Mesenchymal stem cell (in vitro differentiated cells and primary cell): ENCODE measurements at regions not wholly inside any gene's neighbourhood (a gene's known extent, or its start where the extent isn't known, plus 50 kb on each side); places are given as distances from the start of the nearest gene placed in this dataset.
"Not testable (repeated sequence)": the region's sequence is repeated elsewhere in the genome, so short reads cannot be mapped to it uniquely, and the experiment has no call there.

Experiments
- DNase-seq: peaks from one replicate; pipeline ENCODE4 v3.0.0-alpha.2; 2013
- H2AFZ ChIP-seq: one replicate; pipeline ENCODE4 v1.6.1; 2013; ENCODE audit warnings: low read depth, mild to moderate bottlenecking, control low read depth, inconsistent platforms, low read length, moderate library complexity
- H2AK5ac ChIP-seq: 2 replicates; pipeline ENCODE4 v1.6.1; 2013; ENCODE audit warnings: low read length, moderate library complexity, mild to moderate bottlenecking, inconsistent platforms; ENCODE audit not compliant: severe bottlenecking
- H2BK120ac ChIP-seq: one replicate; pipeline ENCODE4 v1.6.1; 2013; ENCODE audit warnings: low read depth, mild to moderate bottlenecking, inconsistent platforms, low read length, moderate library complexity
- H2BK12ac ChIP-seq, 2 experiments: one replicate each; pipeline ENCODE4 v1.6.1; 2013; ENCODE audit warnings: inconsistent platforms in 2 of 2, low read length in 2 of 2, mild to moderate bottlenecking in 2 of 2, moderate library complexity in 2 of 2, control low read depth in 1 of 2
- H2BK15ac ChIP-seq: one replicate; pipeline ENCODE4 v1.6.1; 2013; ENCODE audit warnings: mild to moderate bottlenecking, low read depth, inconsistent platforms; ENCODE audit not compliant: poor library complexity, severe bottlenecking
- H2BK5ac ChIP-seq: 2 replicates; pipeline ENCODE4 v1.6.1; 2013; ENCODE audit warnings: low read depth, mild to moderate bottlenecking, low read length, control low read depth, inconsistent platforms; ENCODE audit not compliant: poor library complexity, severe bottlenecking
- H3K14ac ChIP-seq, 2 experiments: one replicate each; pipeline ENCODE4 v1.6.1; 2013; ENCODE audit warnings: inconsistent platforms in 2 of 2, low read length in 2 of 2, control low read depth in 1 of 2, mild to moderate bottlenecking in 1 of 2, moderate library complexity in 1 of 2
- H3K18ac ChIP-seq, 2 experiments: one replicate each; pipeline ENCODE4 v1.6.1; 2013; ENCODE audit warnings: inconsistent platforms in 2 of 2, low read length in 2 of 2, control low read depth in 1 of 2, low read depth in 1 of 2, mild to moderate bottlenecking in 1 of 2
- H3K23ac ChIP-seq, 2 experiments: one replicate each; pipeline ENCODE4 v1.6.1; 2013; ENCODE audit warnings: inconsistent platforms in 2 of 2, low read length in 2 of 2, mild to moderate bottlenecking in 2 of 2, moderate library complexity in 2 of 2, control low read depth in 1 of 2
- H3K27ac ChIP-seq: 2 replicates; pipeline ENCODE4 v1.5.1; 2013; ENCODE audit warnings: mild to moderate bottlenecking, moderate library complexity, low read length, control low read depth, inconsistent platforms; ENCODE audit not compliant: poor library complexity, severe bottlenecking
- H3K27me3 ChIP-seq, 2 experiments: 2 replicates each; pipeline versions ENCODE4 v1.6.1 to v1.7.0; 2013; ENCODE audit warnings: low read length in 2 of 2, mild to moderate bottlenecking in 2 of 2, moderate library complexity in 2 of 2, control low read depth in 1 of 2, inconsistent platforms in 1 of 2; ENCODE audit not compliant: control insufficient read depth in 1 of 2, insufficient read depth in 1 of 2
- H3K36me3 ChIP-seq, 2 experiments: 2 replicates each; pipeline versions ENCODE4 v1.6.1 to v1.7.0; 2013; ENCODE audit warnings: low read length in 2 of 2, control low read depth in 1 of 2, inconsistent platforms in 1 of 2, low read depth in 1 of 2, mild to moderate bottlenecking in 1 of 2; ENCODE audit not compliant: insufficient read depth in 2 of 2, control insufficient read depth in 1 of 2
- H3K4ac ChIP-seq, 2 experiments: one replicate each; pipeline ENCODE4 v1.6.1; 2013; ENCODE audit warnings: inconsistent platforms in 2 of 2, low read length in 2 of 2, mild to moderate bottlenecking in 2 of 2, moderate library complexity in 2 of 2, control low read depth in 1 of 2, low read depth in 1 of 2
- H3K4me1 ChIP-seq: 2 replicates; pipeline ENCODE4 v1.6.1; 2013; ENCODE audit warnings: low read depth, low read length, control low read depth; ENCODE audit not compliant: control insufficient read depth, insufficient read depth
- H3K4me2 ChIP-seq: 2 replicates; pipeline ENCODE4 v1.6.1; 2013; ENCODE audit warnings: low read length, mild to moderate bottlenecking, inconsistent platforms; ENCODE audit not compliant: poor library complexity, severe bottlenecking
- H3K4me3 ChIP-seq, 2 experiments: 2 replicates each; pipeline versions ENCODE4 v1.5.1 to v1.7.0; 2013; ENCODE audit warnings: low read length in 2 of 2, mild to moderate bottlenecking in 2 of 2, control low read depth in 1 of 2, low read depth in 1 of 2; ENCODE audit not compliant: insufficient read depth in 1 of 2
- H3K79me1 ChIP-seq: replicated peaks from 2 replicates; pipeline ENCODE4 v1.6.1; 2013; ENCODE audit warnings: mild to moderate bottlenecking, control low read depth, low read length, inconsistent platforms; ENCODE audit not compliant: poor library complexity, severe bottlenecking
- H3K9ac ChIP-seq: 2 replicates; pipeline ENCODE4 v1.7.0; 2013; ENCODE audit warnings: mild to moderate bottlenecking, low read length, moderate library complexity
- H3K9me3 ChIP-seq: 2 replicates; pipeline ENCODE4 v1.7.0; 2013; ENCODE audit warnings: mild to moderate bottlenecking, low read length; ENCODE audit not compliant: control insufficient read depth
- H4K8ac ChIP-seq: one replicate; pipeline ENCODE4 v1.6.1; 2013; ENCODE audit warnings: inconsistent platforms, mild to moderate bottlenecking, low read length, moderate library complexity
- H4K91ac ChIP-seq: one replicate; pipeline ENCODE4 v1.6.1; 2013; ENCODE audit warnings: mild to moderate bottlenecking, low read length, inconsistent platforms
- WGBS: methylation state at CpG from one replicate; pipeline ENCODE4 v1.1.7; 2013; ENCODE audit warnings: mixed read lengths; 5-methylcytosine and 5-hydroxymethylcytosine counted together

DNA sequence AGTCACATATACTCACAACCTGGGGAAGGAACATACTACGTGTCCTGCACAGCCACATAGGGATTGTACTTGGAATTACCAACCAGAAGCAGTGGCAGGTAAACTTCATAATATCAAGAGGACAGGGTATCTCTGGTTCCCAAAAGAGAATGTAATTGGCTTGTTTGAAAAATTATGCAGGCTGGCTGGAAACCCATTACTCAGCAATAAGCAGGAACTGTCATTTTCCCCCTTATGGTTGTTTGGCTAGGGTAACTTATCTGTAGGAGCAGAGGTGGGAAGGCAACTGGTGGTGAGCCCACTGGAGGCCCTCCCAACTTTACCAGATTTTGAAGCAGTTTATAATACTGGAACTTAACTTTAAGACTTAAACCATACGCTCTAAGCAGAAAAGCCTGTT lies 924.1 kb downstream of the LRRIQ3 start:
- WGBS, result no CpG with 5 or more reads among the region's 2 CpGs

DNA sequence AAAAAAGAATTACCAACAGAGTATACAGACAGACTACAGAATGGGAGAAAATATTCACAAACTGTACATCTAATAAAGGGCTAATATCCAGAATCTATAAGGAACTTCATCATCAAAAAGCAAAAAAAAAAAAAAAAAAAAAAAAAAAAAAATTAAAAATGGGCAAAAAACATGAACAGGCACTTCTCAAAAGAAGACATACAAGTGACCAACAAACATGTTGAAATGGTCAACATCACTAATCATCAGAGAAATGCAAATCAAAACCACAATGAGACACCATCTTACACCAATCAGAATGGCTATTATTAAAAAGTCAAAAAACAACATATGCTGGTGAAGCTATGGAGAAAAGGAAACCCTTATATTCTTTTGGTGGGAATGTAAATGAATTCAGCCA lies 952.8 kb downstream of the LRRIQ3 start:
- H4K8ac ChIP-seq, H3K4me3 ChIP-seq, H3K79me1 ChIP-seq, H2BK12ac ChIP-seq, H2AK5ac ChIP-seq, H3K27me3 ChIP-seq, H3K36me3 ChIP-seq, DNase-seq, H2BK5ac ChIP-seq, H3K18ac ChIP-seq, H3K14ac ChIP-seq, H3K27ac ChIP-seq, H3K23ac ChIP-seq, H2BK120ac ChIP-seq, H3K4me1 ChIP-seq, H3K9ac ChIP-seq, H2BK15ac ChIP-seq, H3K4ac ChIP-seq, H4K91ac ChIP-seq, H3K4me2 ChIP-seq, H2AFZ ChIP-seq: not testable (repeated sequence)
- H3K9me3 ChIP-seq, result peaks cover 54% of the 10 kb centered on the region

More for the DNA sequence above, 924.1 kb downstream of the LRRIQ3 start:
- H3K36me3 ChIP-seq, result no peaks in the 10 kb centered on the region
- no peak overlapping the region for H3K4me3 ChIP-seq
- no peak overlapping the region for H2AK5ac ChIP-seq
- no peaks in the 10 kb centered on the region for H3K27me3 ChIP-seq
- H3K23ac ChIP-seq, result no peak overlapping the region
- H3K4ac ChIP-seq, result no peak overlapping the region
- peaks cover 28% of the 10 kb centered on the region for H3K9me3 ChIP-seq
- no peak overlapping the region for H3K18ac ChIP-seq
- H2BK15ac ChIP-seq, result no peak overlapping the region
- H3K14ac ChIP-seq, result no peak overlapping the region
- no peak overlapping the region for H4K91ac ChIP-seq
- no peak overlapping the region for H2BK5ac ChIP-seq
- H2BK120ac ChIP-seq, result no peak overlapping the region
- no peak overlapping the region for H4K8ac ChIP-seq
- H3K4me2 ChIP-seq, result no peak overlapping the region
- H2AFZ ChIP-seq, result no peak overlapping the region
- H3K4me1 ChIP-seq, result no peaks in the 10 kb centered on the region
- no peak for DNase-seq
- no peaks in the 10 kb centered on the region for H3K79me1 ChIP-seq
- H3K9ac ChIP-seq, result no peak overlapping the region
- H2BK12ac ChIP-seq, result no peak overlapping the region
- H3K27ac ChIP-seq, result no peak overlapping the region

DNA sequence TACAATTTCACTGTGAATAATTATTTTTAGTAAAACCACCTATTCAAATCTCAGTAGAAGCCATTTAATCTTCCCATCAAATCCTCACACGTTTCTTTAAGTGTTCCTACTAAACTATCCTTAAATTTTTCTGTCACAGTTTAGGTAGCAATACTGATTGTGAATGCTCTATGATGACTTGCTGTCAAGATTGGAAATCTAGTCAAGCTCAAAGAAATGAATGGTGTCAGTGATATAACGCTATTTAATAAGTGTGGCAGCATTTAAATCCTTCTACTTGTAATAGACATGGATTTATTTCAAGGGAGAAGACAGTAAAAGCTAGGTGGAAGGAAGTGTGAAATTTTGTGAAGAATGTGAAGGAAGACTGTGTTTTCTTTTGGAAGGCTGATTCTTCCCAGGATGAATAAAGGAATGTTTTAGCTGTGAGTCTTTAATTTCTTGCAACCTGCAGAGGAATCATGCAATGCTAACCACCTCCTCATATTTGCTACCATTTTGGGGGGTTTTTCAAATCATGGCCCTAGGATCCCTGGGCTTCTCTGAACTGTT lies 936.7 kb upstream of the NEGR1 start:
- H3K27me3 ChIP-seq, result no peaks in the 10 kb centered on the region
- no peak overlapping the region for H2AFZ ChIP-seq
- H3K23ac ChIP-seq, result no peak overlapping the region
- no peak overlapping the region for H3K14ac ChIP-seq
- H3K36me3 ChIP-seq, result no peaks in the 10 kb centered on the region
- H3K79me1 ChIP-seq, result no peaks in the 10 kb centered on the region
- 23% methylated on average over 2 of the region's 2 CpGs for WGBS
- no peak overlapping the region for H3K4me2 ChIP-seq
- H3K4ac ChIP-seq, result no peak overlapping the region
- no peak overlapping the region for H2BK12ac ChIP-seq
- H2BK120ac ChIP-seq, result no peak overlapping the region
- H3K9ac ChIP-seq, result no peak overlapping the region
- no peak overlapping the region for H4K8ac ChIP-seq
- H3K9me3 ChIP-seq, result peaks cover 13% of the 10 kb centered on the region
- H2BK5ac ChIP-seq, result no peak overlapping the region
- H3K4me3 ChIP-seq, result no peak overlapping the region
- no peak overlapping the region for H4K91ac ChIP-seq
- no peak overlapping the region for H3K18ac ChIP-seq
- DNase-seq, result no peak
- no peak overlapping the region for H3K27ac ChIP-seq
- no peak overlapping the region for H2AK5ac ChIP-seq
- no peaks in the 10 kb centered on the region for H3K4me1 ChIP-seq
- H2BK15ac ChIP-seq, result no peak overlapping the region

DNA sequence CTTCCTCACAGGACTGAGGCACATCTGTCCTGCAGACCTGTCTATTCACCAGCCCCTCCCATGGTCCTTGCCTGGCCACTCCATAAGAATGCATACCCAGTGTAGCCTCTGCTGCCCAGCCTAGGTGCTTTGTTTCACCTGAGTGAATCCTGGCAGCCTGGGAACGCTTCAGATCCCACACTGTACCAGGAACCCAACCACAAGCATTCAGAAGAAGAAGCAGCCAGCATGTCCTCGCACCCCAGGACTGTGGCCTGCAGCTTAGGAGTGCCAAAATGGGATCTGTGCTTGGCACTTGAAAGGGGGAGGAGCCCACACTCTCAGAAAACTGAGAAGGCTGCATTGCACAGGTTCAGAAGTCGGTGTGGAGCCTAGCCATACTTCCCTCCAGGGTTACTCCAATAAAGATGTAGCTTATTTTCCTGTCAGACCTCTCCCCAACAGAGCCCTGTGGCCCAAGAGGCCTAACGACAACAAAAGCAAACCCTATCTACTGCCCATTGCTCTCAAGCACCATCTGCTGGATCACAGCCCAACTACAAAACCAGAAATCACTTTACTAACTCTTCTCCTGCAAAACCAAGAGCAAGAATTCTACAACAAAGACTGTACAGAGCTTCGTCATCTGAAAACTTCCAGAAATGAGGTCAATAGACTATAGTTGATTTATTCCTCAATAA lies 923.1 kb upstream of the NEGR1 start:
- no peak overlapping the region for H2AK5ac ChIP-seq
- no peak overlapping the region for H2BK5ac ChIP-seq
- no peak overlapping the region for H2BK120ac ChIP-seq
- no peak overlapping the region for H3K14ac ChIP-seq
- H3K4me2 ChIP-seq, result no peak overlapping the region
- H3K27me3 ChIP-seq, result no peaks in the 10 kb centered on the region
- H4K8ac ChIP-seq, result no peak overlapping the region
- H3K9me3 ChIP-seq, result peaks cover 2% of the 10 kb centered on the region
- no peaks in the 10 kb centered on the region for H3K79me1 ChIP-seq
- DNase-seq, result no peak
- no peak overlapping the region for H3K18ac ChIP-seq
- no peak overlapping the region for H3K23ac ChIP-seq
- H4K91ac ChIP-seq, result no peak overlapping the region
- no peak overlapping the region for H2BK12ac ChIP-seq
- H2AFZ ChIP-seq, result no peak overlapping the region
- H3K4me1 ChIP-seq, result peaks cover 2% of the 10 kb centered on the region
- WGBS, result 45% methylated on average over 5 of the region's 5 CpGs
- H2BK15ac ChIP-seq, result no peak overlapping the region
- no peak overlapping the region for H3K9ac ChIP-seq
- H3K4ac ChIP-seq, result no peak overlapping the region
- no peak overlapping the region for H3K27ac ChIP-seq
- H3K4me3 ChIP-seq, result no peak overlapping the region
- no peaks in the 10 kb centered on the region for H3K36me3 ChIP-seq
